MCF 10A (cell line): ENCODE measurements at regions not wholly inside any gene's neighbourhood (a gene's known extent, or its start where the extent isn't known, plus 50 kb on each side); places are given as distances from the start of the nearest gene placed in this dataset.

Source experiments
- BruUV-seq: library from RNA; stranded (reverse); fragments of 400-500 nt; replicated peaks from 2 replicates; lab custom pipeline; 2021; lab: Mats Ljungman, UMichigan
- CTCF ChIA-PET: fragments of 300-600 bp; sonication (Branson Sonifier 250); formaldehyde crosslinking; extraction: SDS; loops from one replicate; lab custom pipeline; 2021; ENCODE audit warnings: antibody characterized with exemption, inconsistent platforms; lab: Yijun Ruan, JAX
- POLR2A ChIA-PET: fragments of 300-600, 350-650 bp; sonication (Branson Sonifier 250); formaldehyde crosslinking; extraction: SDS; loops from one replicate; lab custom pipeline; 2020; ENCODE audit warnings: antibody characterized with exemption, inconsistent platforms; lab: Yijun Ruan, JAX
- DNase-seq: peaks from one replicate; pipeline ENCODE4 v3.0.0-alpha.2; 2018; ENCODE audit not compliant: unreplicated experiment
- H3K27ac Mint-ChIP-seq: one replicate; pipeline ENCODE4 v1.8.0; 2022; ENCODE audit warnings: mild to moderate bottlenecking, low read depth, mixed read lengths; ENCODE audit not compliant: unreplicated experiment
- H3K27me3 Mint-ChIP-seq: one replicate; pipeline ENCODE4 v1.8.0; 2022; ENCODE audit warnings: mixed read lengths; ENCODE audit not compliant: insufficient read depth, unreplicated experiment
- H3K36me3 Mint-ChIP-seq: one replicate; pipeline ENCODE4 v1.8.0; 2022; ENCODE audit warnings: mild to moderate bottlenecking, moderate library complexity, mixed read lengths; ENCODE audit not compliant: insufficient read depth, unreplicated experiment
- H3K4me1 Mint-ChIP-seq: one replicate; pipeline ENCODE4 v1.8.0; 2022; ENCODE audit warnings: mixed read lengths; ENCODE audit not compliant: insufficient read depth, unreplicated experiment
- H3K4me3 Mint-ChIP-seq: one replicate; pipeline ENCODE4 v1.8.0; 2022; ENCODE audit warnings: mild to moderate bottlenecking, moderate library complexity, mixed read lengths; ENCODE audit not compliant: unreplicated experiment
- H3K9me3 Mint-ChIP-seq: one replicate; pipeline ENCODE4 v1.8.0; 2022; ENCODE audit warnings: mixed read lengths; ENCODE audit not compliant: unreplicated experiment
- CTCF ChIP-seq: fragments of 200-600 bp; IDR thresholded peaks from one replicate; pipeline ENCODE4 v1.8.0; 2022; ENCODE audit warnings: antibody characterized with exemption, mild to moderate bottlenecking; ENCODE audit not compliant: unreplicated experiment
- intact Hi-C: fragments of 100-400 bp; cut with micrococcal nuclease; formaldehyde crosslinking; loops from 2 replicates; pipeline ENCODE4 v1.14.1; 2022

GRCh38 chr3:80870476-80871041, 890.9 kb downstream of the GBE1 start:
- BruUV-seq, result no TSS peak
- ChIA-PET CTCF (no interaction called here), POLR2A (no interaction called here)
- Mint-ChIP-seq H3K27ac (no peak overlapping the region), H3K36me3 (no peaks in the 10 kb centered on the region), H3K9me3 (peaks cover 3% of the 10 kb centered on the region), H3K27me3 (no peaks in the 10 kb centered on the region), H3K4me3 (no peak overlapping the region), H3K4me1 (no peaks in the 10 kb centered on the region)
- intact Hi-C loops, result no loop called here
- TF ChIP-seq CTCF, result no peak
- no peak for DNase-seq

GRCh38 chr3:80855482-80855881, 906.0 kb downstream of the GBE1 start:
- H3K27me3 Mint-ChIP-seq, result peaks cover 18% of the 10 kb centered on the region
- H3K9me3 Mint-ChIP-seq, result no peaks in the 10 kb centered on the region
- TF ChIP-seq CTCF, result no peak
- DNase-seq, result no peak
- H3K27ac Mint-ChIP-seq, result no peak overlapping the region
- POLR2A ChIA-PET, result interaction anchor here (0.6 kb wide), 1 partner anchor 11 kb away, joined by 3 read pairs; no protein-coding TSS in a partner anchor
- intact Hi-C loops, result no loop called here
- no peaks in the 10 kb centered on the region for H3K36me3 Mint-ChIP-seq
- H3K4me3 Mint-ChIP-seq, result no peak overlapping the region
- H3K4me1 Mint-ChIP-seq, result no peaks in the 10 kb centered on the region
- no TSS peak for BruUV-seq
- CTCF ChIA-PET, result interaction anchor here (0.6 kb wide), 1 partner anchor 447 kb away, joined by 4 read pairs; no protein-coding TSS in a partner anchor

DNA sequence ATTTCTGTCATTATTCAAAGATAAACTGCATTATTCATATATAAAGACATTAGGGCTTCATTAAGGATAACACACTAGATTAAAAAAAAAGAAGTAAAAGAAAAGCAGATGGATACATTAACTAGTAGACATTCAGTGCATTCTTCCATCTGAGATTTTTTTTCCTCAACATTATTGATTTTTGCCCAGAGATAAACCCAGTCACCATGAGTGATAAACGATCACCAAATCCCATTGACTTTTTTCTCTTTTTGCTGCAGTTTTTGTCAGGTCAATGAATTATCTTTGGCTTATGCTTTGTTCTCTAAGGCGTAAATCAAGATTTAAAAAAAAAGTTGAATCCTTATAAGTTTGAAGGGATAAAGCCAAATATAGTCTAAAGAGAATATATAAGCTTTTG, 925.0 kb downstream of the GBE1 start:
- Mint-ChIP-seq H3K4me1 (no peaks in the 10 kb centered on the region), H3K27me3 (no peaks in the 10 kb centered on the region), H3K36me3 (no peaks in the 10 kb centered on the region), H3K9me3 (no peaks in the 10 kb centered on the region), H3K27ac (no peak overlapping the region), H3K4me3 (no peak overlapping the region)
- TF ChIP-seq CTCF, result no peak
- intact Hi-C loops, result no loop called here
- ChIA-PET CTCF (no interaction called here), POLR2A (no interaction called here)
- DNase-seq, result no peak
- no TSS peak for BruUV-seq

GRCh38 chr3:80807577-80807976, 953.9 kb downstream of the GBE1 start:
- Mint-ChIP-seq H3K4me3 (no peak overlapping the region), H3K27me3 (peaks cover 24% of the 10 kb centered on the region), H3K4me1 (no peaks in the 10 kb centered on the region), H3K27ac (no peak overlapping the region), H3K36me3 (no peaks in the 10 kb centered on the region), H3K9me3 (no peaks in the 10 kb centered on the region)
- POLR2A ChIA-PET, result no interaction called here
- DNase-seq, result no peak
- CTCF ChIA-PET, result interaction anchor here (0.7 kb wide), 1 partner anchor 26 kb away, joined by 3 read pairs; no protein-coding TSS in a partner anchor
- TF ChIP-seq CTCF, result no peak
- intact Hi-C loops, result no loop called here
- BruUV-seq, result no TSS peak
